DOHH2 (cell line): ENCODE measurements at regions not wholly inside any gene's neighbourhood (a gene's known extent, or its start where the extent isn't known, plus 50 kb on each side); places are given as distances from the start of the nearest gene placed in this dataset.

Experiments used
- EZH2phosphoT487 ChIP-seq: fragments of 200-600 bp; sonication (generic); IDR thresholded peaks from 2 replicates; pipeline ENCODE4 v1.6.1; 2017; ENCODE audit warnings: borderline replicate concordance, mild to moderate bottlenecking, antibody characterized with exemption, low read length, moderate library complexity, mixed read lengths
- TF ChIP-seq, protein P1 (sequence below): fragments of 200-600 bp; sonication (generic); IDR thresholded peaks from one replicate; pipeline ENCODE4 v1.5.1; 2014; ENCODE audit warnings: antibody characterized with exemption, mild to moderate bottlenecking, low read depth, low read length; ENCODE audit not compliant: poor library complexity, severe bottlenecking

DNA sequence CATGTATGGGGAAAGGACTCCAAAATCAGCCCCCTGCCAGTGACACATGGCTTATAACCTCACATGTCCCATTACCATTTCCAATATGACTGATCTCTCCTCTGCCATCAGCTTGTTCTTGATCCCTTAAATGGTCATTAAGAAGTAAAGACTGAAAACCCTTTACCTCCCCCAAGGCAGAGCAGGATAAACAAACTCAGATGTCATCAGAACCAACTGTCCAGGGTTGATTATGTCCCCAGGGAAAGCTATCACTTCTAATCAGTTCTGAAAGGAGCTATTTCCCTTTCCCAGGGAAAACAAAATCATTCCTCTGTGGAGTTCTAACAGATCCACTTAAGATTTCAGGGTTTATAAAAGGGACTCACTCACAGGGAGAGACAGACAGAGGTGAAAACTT is 350.9 kb downstream of the SUCLA2 start:
- TF ChIP-seq, protein P1, sequence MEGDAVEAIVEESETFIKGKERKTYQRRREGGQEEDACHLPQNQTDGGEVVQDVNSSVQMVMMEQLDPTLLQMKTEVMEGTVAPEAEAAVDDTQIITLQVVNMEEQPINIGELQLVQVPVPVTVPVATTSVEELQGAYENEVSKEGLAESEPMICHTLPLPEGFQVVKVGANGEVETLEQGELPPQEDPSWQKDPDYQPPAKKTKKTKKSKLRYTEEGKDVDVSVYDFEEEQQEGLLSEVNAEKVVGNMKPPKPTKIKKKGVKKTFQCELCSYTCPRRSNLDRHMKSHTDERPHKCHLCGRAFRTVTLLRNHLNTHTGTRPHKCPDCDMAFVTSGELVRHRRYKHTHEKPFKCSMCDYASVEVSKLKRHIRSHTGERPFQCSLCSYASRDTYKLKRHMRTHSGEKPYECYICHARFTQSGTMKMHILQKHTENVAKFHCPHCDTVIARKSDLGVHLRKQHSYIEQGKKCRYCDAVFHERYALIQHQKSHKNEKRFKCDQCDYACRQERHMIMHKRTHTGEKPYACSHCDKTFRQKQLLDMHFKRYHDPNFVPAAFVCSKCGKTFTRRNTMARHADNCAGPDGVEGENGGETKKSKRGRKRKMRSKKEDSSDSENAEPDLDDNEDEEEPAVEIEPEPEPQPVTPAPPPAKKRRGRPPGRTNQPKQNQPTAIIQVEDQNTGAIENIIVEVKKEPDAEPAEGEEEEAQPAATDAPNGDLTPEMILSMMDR: no peak
- no peak for TF ChIP-seq EZH2phosphoT487
